PC-9 (cell line): ENCODE measurements at regions not wholly inside any gene's neighbourhood (a gene's known extent, or its start where the extent isn't known, plus 50 kb on each side); places are given as distances from the start of the nearest gene placed in this dataset.
A peak's percentile ranks its signal among the peaks of the same experiment; 100 is the strongest.

Experiments
- BruUV-seq: library from RNA; stranded (reverse); fragments of 400-500 nt; replicated peaks from 2 replicates; lab custom pipeline; 2021; lab: Mats Ljungman, UMichigan
- CTCF ChIA-PET: fragments of 300-600 bp; sonication (Branson Sonifier 250); formaldehyde crosslinking; loops from one replicate; lab custom pipeline; 2022; ENCODE audit warnings: antibody characterized with exemption; lab: Charles Lee
- POLR2A ChIA-PET: fragments of 300-600 bp; sonication (Branson Sonifier 250); formaldehyde crosslinking; loops from one replicate; lab custom pipeline; 2022; ENCODE audit warnings: antibody characterized with exemption; ENCODE audit not compliant: unreplicated experiment; lab: Charles Lee
- DNase-seq, 2 experiments: peaks; one replicate each; pipeline versions ENCODE4 v3.0.0 to v3.0.0-alpha.2; 2015 to 2022; ENCODE audit warnings: mixed read lengths in 1 of 2
- H2AFZ ChIP-seq: fragments of 200-600 bp; sonication (generic); 2 replicates; pipeline ENCODE4 v1.8.1; 2017; ENCODE audit warnings: antibody characterized with exemption
- H3F3A ChIP-seq: fragments of 200-600 bp; sonication (generic); 2 replicates; pipeline ENCODE4 v1.8.1; 2017; ENCODE audit warnings: antibody characterized with exemption, mild to moderate bottlenecking, low read depth; ENCODE audit not compliant: insufficient read depth
- H3K27ac ChIP-seq: fragments of 200-600 bp; sonication (generic); 2 replicates; pipeline ENCODE4 v1.6.1; 2016; ENCODE audit warnings: mixed run types
- H3K27me3 ChIP-seq: fragments of 200-600 bp; sonication (generic); 2 replicates; pipeline ENCODE4 v1.6.1; 2016; ENCODE audit warnings: low read depth, mixed run types; ENCODE audit not compliant: insufficient read depth
- H3K36me3 ChIP-seq: fragments of 200-600 bp; sonication (generic); 2 replicates; pipeline ENCODE4 v1.6.1; 2016; ENCODE audit warnings: low read depth, mixed run types
- H3K4me1 ChIP-seq: fragments of 200-600 bp; sonication (generic); replicated peaks from 2 replicates; pipeline ENCODE4 v1.6.1; 2016; ENCODE audit warnings: mixed run types; ENCODE audit not compliant: insufficient read depth
- H3K4me2 ChIP-seq: fragments of 200-600 bp; sonication (generic); 2 replicates; pipeline ENCODE4 v1.6.1; 2017; ENCODE audit warnings: mixed run types
- H3K4me3 ChIP-seq: fragments of 200-600 bp; sonication (generic); 2 replicates; pipeline ENCODE4 v1.6.1; 2016; ENCODE audit warnings: mixed run types
- H3K79me2 ChIP-seq: fragments of 200-600 bp; sonication (generic); 2 replicates; pipeline ENCODE4 v1.6.1; 2017; ENCODE audit warnings: low read depth, mixed run types
- H3K9me2 ChIP-seq: fragments of 200-600 bp; sonication (generic); 2 replicates; pipeline ENCODE4 v1.8.1; 2017; ENCODE audit warnings: mild to moderate bottlenecking; ENCODE audit not compliant: insufficient read depth
- H3K9me3 ChIP-seq: fragments of 200-600 bp; sonication (generic); 2 replicates; pipeline ENCODE4 v1.8.1; 2016; ENCODE audit warnings: low read depth; ENCODE audit not compliant: insufficient read depth
- H4K20me1 ChIP-seq: fragments of 200-600 bp; sonication (generic); 2 replicates; pipeline ENCODE4 v1.8.1; 2017; ENCODE audit not compliant: insufficient read depth
- EZH2 ChIP-seq: fragments of 200-600 bp; sonication (generic); IDR thresholded peaks from 2 replicates; pipeline ENCODE4 v1.8.0; 2017; ENCODE audit warnings: antibody characterized with exemption, low read depth
- intact Hi-C: fragments of 100-400 bp; cut with micrococcal nuclease; formaldehyde crosslinking; loops from one replicate; pipeline ENCODE4 v1.10.0; 2022; ENCODE audit not compliant: unreplicated experiment
- TF ChIP-seq, protein P1 (sequence below): fragments of 200-600 bp; sonication (generic); conservative IDR thresholded peaks from 2 replicates; pipeline ENCODE4 v1.6.1; 2017; ENCODE audit warnings: mixed run types, antibody characterized with exemption, mild to moderate bottlenecking, moderate library complexity

DNA sequence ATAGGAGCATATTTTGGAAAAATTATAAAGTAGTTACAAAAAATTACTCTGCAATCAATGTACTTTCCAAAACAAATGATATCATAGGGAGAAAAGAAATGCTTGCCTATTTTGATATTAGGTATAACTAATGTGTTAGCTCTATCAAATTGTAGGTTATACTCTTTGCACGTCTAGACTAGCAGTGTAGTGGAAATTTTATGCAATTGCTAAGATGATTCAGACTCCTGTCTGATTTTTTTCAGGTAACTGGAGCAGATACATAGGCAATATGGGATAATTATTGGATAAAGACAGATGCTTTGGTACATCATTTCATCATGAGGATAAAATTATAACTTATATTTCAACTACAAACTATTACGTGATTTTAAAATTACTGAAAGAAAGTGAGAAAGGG, 918.3 kb downstream of the EPHA4 start:
- BruUV-seq: no TSS peak
- intact Hi-C loops: no loop called here
- H3K27me3 ChIP-seq: no peaks in the 10 kb centered on the region

DNA sequence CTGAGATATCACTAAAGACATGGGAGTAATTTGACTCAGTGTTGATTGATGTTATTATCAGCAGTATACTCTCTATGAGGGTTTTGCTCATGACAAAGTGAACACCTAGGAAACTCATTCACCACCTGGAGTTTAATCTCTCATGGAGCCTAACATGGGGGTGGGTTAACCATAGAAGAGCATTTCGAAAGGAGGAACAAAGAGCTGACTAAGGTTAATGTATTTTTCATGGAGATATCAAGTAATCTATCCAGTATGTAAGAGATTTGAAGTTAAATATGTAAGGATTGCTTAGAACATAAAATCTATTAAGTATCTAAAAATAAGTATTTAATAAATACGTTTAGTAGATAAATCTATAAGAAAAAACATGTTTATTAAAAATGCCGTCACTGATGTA, 917.8 kb downstream of the EPHA4 start:
- intact Hi-C loops: no loop called here
- no TSS peak for BruUV-seq
- Histone ChIP-seq H3F3A (0 out of 2 replicates have a peak, but pooled peaks cover 2% of the 10 kb centered on the region), H3K4me1 (peaks cover 12% of the 10 kb centered on the region), H3K27ac (no peak overlapping the region), H3K79me2 (no peaks in the 10 kb centered on the region), H3K27me3 (no peaks in the 10 kb centered on the region), H2AFZ (no peak overlapping the region), H3K4me2 (no peak overlapping the region), H3K9me2 (no peaks in the 10 kb centered on the region), H3K4me3 (no peak overlapping the region), H4K20me1 (no peaks in the 10 kb centered on the region), H3K9me3 (no peaks in the 10 kb centered on the region; the same call in 1 of the 2 replicates), H3K36me3 (no peaks in the 10 kb centered on the region)
- no peak for TF ChIP-seq EZH2
- TF ChIP-seq, protein P1, sequence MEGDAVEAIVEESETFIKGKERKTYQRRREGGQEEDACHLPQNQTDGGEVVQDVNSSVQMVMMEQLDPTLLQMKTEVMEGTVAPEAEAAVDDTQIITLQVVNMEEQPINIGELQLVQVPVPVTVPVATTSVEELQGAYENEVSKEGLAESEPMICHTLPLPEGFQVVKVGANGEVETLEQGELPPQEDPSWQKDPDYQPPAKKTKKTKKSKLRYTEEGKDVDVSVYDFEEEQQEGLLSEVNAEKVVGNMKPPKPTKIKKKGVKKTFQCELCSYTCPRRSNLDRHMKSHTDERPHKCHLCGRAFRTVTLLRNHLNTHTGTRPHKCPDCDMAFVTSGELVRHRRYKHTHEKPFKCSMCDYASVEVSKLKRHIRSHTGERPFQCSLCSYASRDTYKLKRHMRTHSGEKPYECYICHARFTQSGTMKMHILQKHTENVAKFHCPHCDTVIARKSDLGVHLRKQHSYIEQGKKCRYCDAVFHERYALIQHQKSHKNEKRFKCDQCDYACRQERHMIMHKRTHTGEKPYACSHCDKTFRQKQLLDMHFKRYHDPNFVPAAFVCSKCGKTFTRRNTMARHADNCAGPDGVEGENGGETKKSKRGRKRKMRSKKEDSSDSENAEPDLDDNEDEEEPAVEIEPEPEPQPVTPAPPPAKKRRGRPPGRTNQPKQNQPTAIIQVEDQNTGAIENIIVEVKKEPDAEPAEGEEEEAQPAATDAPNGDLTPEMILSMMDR: no peak
- CTCF ChIA-PET: no interaction called here
- POLR2A ChIA-PET: no interaction called here
- no peak for DNase-seq

More for the DNA sequence above, 918.3 kb downstream of the EPHA4 start:
- no peaks in the 10 kb centered on the region for H3F3A ChIP-seq
- no peaks in the 10 kb centered on the region for H4K20me1 ChIP-seq
- no peak overlapping the region for H2AFZ ChIP-seq
- no peak for TF ChIP-seq EZH2
- TF ChIP-seq, protein P1: no peak
- no peaks in the 10 kb centered on the region for H3K79me2 ChIP-seq
- POLR2A ChIA-PET: no interaction called here
- H3K36me3 ChIP-seq: no peaks in the 10 kb centered on the region
- H3K4me1 ChIP-seq: peaks cover 7% of the 10 kb centered on the region
- no peak overlapping the region for H3K4me2 ChIP-seq
- H3K4me3 ChIP-seq: no peak overlapping the region
- DNase-seq: no peak
- no peaks in the 10 kb centered on the region for H3K9me2 ChIP-seq
- CTCF ChIA-PET: no interaction called here
- no peak overlapping the region for H3K27ac ChIP-seq
- H3K9me3 ChIP-seq: no peaks in the 10 kb centered on the region; the same call in 1 of the 2 replicates

DNA sequence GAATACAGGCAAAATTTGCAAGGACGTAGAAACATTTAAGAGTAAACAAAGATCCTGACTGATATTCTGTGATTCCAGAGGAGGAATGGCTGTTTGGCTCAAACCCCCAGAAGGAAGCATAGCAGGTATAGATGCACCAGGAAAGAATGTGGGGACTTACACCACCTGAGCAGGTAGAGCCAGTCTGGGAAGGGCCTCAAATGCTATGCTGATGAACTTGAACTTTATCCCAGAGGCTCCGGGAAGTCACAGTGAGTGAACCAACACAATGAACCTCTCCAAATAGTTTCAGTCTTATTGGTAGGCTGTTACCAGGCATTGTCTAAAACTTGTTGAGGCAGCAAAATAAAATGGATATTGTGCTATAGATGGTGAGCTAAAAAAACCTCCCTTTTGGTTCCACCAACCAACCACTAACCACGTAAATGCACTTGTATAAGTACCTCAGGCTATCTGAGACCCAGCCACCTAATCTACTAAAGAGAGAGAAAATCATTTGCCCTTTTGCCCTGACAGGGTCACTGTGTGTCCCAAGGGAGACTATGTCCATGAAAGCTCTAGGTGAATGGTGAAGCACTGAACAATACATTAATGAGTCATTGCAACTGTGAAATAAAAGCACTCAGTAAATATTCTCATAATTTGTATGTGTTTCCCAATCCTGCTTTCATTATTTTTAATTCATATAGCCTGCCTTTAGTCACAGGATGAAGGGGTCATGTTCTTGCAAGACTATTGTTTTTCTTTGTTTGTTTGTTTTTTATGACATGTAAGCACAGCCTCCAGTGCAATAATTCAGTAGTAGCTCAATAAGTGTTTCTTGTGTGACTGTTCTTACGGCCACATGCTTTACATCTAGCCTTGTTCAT, 911.6 kb downstream of the EPHA4 start:
- TF ChIP-seq, protein P1: no peak
- TF ChIP-seq EZH2: no peak
- Histone ChIP-seq H3K36me3 (no peaks in the 10 kb centered on the region), H3K4me3 (peak overlapping the region; percentile 15; the same call in 1 of the 2 replicates), H3K4me1 (peaks cover 39% of the 10 kb centered on the region), H4K20me1 (no peaks in the 10 kb centered on the region), H2AFZ (0 out of 2 replicates have a peak overlapping the region, but pooled peaks have one; percentile 19), H3K79me2 (no peaks in the 10 kb centered on the region), H3K4me2 (peak overlapping the region; percentile 65), H3K27ac (peak overlapping the region; percentile 91), H3K27me3 (no peaks in the 10 kb centered on the region), H3K9me2 (no peaks in the 10 kb centered on the region), H3F3A (peaks cover 29% of the 10 kb centered on the region), H3K9me3 (no peaks in the 10 kb centered on the region; the same call in 1 of the 2 replicates)
- intact Hi-C loops: loop anchor here (1.0 to 10.0 kb wide), 2 partner anchors 435 to 926 kb away; no protein-coding TSS in a partner anchor
- POLR2A ChIA-PET: interaction anchor here (0.5 to 0.6 kb wide), 3 partner anchors 37 to 644 kb away, joined by 3 to 8 read pairs (median 4); no protein-coding TSS in a partner anchor
- BruUV-seq: no TSS peak
- CTCF ChIA-PET: no interaction called here
- DNase-seq: peak; percentile 71 to 96
